ENCODE measurements at regions not wholly inside any gene's neighbourhood (a gene's known extent, or its start where the extent isn't known, plus 50 kb on each side); places are given as distances from the start of the nearest gene placed in this dataset.

GRCh38 chr6:115221198-115221597, 839.5 kb downstream of the FRK start:
- no peak overlapping the region for H3K27ac Mint-ChIP-seq
- no peaks in the 10 kb centered on the region for H3K4me1 Mint-ChIP-seq
- POLR2A ChIA-PET = no interaction called here
- CTCF ChIA-PET = no interaction called here
- H3K9me3 Mint-ChIP-seq = peaks cover 3% of the 10 kb centered on the region
- no peak for TF ChIP-seq CTCF (IDR thresholded peaks at IDR 0.05)
- no peak overlapping the region for H3K4me3 Mint-ChIP-seq
- DNase-seq (no peak), ATAC-seq (ENCODE audit: low read depth) (no peak)
- intact Hi-C loops (cut with micrococcal nuclease) = no loop called here
- H3K36me3 Mint-ChIP-seq (ENCODE audit: low read depth) = no peaks in the 10 kb centered on the region
- H3K27me3 Mint-ChIP-seq = no peaks in the 10 kb centered on the region

GRCh38 chr6:115220551-115221159, 840.0 kb downstream of the FRK start:
- peaks cover 3% of the 10 kb centered on the region for H3K9me3 Mint-ChIP-seq
- no peaks in the 10 kb centered on the region for H3K27me3 Mint-ChIP-seq
- TF ChIP-seq CTCF (IDR thresholded peaks at IDR 0.05) = no peak
- no peaks in the 10 kb centered on the region for H3K4me1 Mint-ChIP-seq
- H3K36me3 Mint-ChIP-seq (ENCODE audit: low read depth) = no peaks in the 10 kb centered on the region
- H3K27ac Mint-ChIP-seq = no peak overlapping the region
- intact Hi-C loops (cut with micrococcal nuclease) = no loop called here
- CTCF ChIA-PET = no interaction called here
- POLR2A ChIA-PET = no interaction called here
- no peak overlapping the region for H3K4me3 Mint-ChIP-seq
- DNase-seq (no peak), ATAC-seq (ENCODE audit: low read depth) (no peak)

- no peaks in the 10 kb centered on the region for H3K27me3 Mint-ChIP-seq
- ATAC-seq (ENCODE audit: low read depth) (no peak), DNase-seq (no peak)
- no peaks in the 10 kb centered on the region for H3K4me1 Mint-ChIP-seq
- H3K9me3 Mint-ChIP-seq = peaks cover 3% of the 10 kb centered on the region
- no peak for TF ChIP-seq CTCF (IDR thresholded peaks at IDR 0.05)
- no peaks in the 10 kb centered on the region for H3K36me3 Mint-ChIP-seq (ENCODE audit: low read depth)
- ChIA-PET CTCF (no interaction called here), POLR2A (no interaction called here)
- no peak overlapping the region for H3K4me3 Mint-ChIP-seq
- H3K27ac Mint-ChIP-seq = no peak overlapping the region
- intact Hi-C loops (cut with micrococcal nuclease) = no loop called here
Measured at GRCh38 chr6:115219645-115220044, 841.0 kb downstream of the FRK start.

GRCh38 chr6:115216835-115217234, 843.9 kb downstream of the FRK start:
- ChIA-PET POLR2A (no interaction called here), CTCF (no interaction called here)
- no peak for ATAC-seq (ENCODE audit: low read depth)

GRCh38 chr6:115214283-115214682, 846.4 kb downstream of the FRK start:
- no peak for ATAC-seq (ENCODE audit: low read depth)
- Mint-ChIP-seq H3K36me3 (ENCODE audit: low read depth) (no peaks in the 10 kb centered on the region), H3K27ac (no peak overlapping the region), H3K4me1 (no peaks in the 10 kb centered on the region), H3K27me3 (no peaks in the 10 kb centered on the region), H3K4me3 (no peak overlapping the region), H3K9me3 (peaks cover 7% of the 10 kb centered on the region)
- POLR2A ChIA-PET = no interaction called here
- intact Hi-C loops (cut with micrococcal nuclease) = no loop called here
- no peak for DNase-seq
- TF ChIP-seq CTCF (IDR thresholded peaks at IDR 0.05) = no peak
- CTCF ChIA-PET = no interaction called here

More at GRCh38 chr6:115216835-115217234, 843.9 kb downstream of the FRK start:
- no peak for DNase-seq
- Mint-ChIP-seq H3K4me1 (no peaks in the 10 kb centered on the region), H3K27ac (no peak overlapping the region), H3K4me3 (no peak overlapping the region), H3K27me3 (no peaks in the 10 kb centered on the region), H3K9me3 (peaks cover 7% of the 10 kb centered on the region), H3K36me3 (ENCODE audit: low read depth) (no peaks in the 10 kb centered on the region)
- intact Hi-C loops (cut with micrococcal nuclease) = no loop called here
- TF ChIP-seq CTCF (IDR thresholded peaks at IDR 0.05) = no peak
